ENCODE measurements at regions not wholly inside any gene's neighbourhood (a gene's known extent, or its start where the extent isn't known, plus 50 kb on each side); places are given as distances from the start of the nearest gene placed in this dataset.

- 69 to 74% (median 72%) methylated on average over 9 of the region's 9 CpGs for WGBS, 3 donors
- intact Hi-C loops (cut with DNase I) = no loop called here
- ATAC-seq (no peak), DNase-seq (no peak)
- Histone ChIP-seq H3K4me3 (no peak overlapping the region), H3K4me1 (no peaks in the 10 kb centered on the region), H3K9me3 (no peaks in the 10 kb centered on the region), H3K27ac (no peak overlapping the region), H3K27me3 (ENCODE audit: insufficient read depth in 3 of 3, low read length in 2 of 3) (no peaks in the 10 kb centered on the region), H3K36me3 (ENCODE audit: insufficient read depth in 1 of 2, low read depth in 1 of 2) (no peaks in the 10 kb centered on the region)
- TF ChIP-seq, protein P1, sequence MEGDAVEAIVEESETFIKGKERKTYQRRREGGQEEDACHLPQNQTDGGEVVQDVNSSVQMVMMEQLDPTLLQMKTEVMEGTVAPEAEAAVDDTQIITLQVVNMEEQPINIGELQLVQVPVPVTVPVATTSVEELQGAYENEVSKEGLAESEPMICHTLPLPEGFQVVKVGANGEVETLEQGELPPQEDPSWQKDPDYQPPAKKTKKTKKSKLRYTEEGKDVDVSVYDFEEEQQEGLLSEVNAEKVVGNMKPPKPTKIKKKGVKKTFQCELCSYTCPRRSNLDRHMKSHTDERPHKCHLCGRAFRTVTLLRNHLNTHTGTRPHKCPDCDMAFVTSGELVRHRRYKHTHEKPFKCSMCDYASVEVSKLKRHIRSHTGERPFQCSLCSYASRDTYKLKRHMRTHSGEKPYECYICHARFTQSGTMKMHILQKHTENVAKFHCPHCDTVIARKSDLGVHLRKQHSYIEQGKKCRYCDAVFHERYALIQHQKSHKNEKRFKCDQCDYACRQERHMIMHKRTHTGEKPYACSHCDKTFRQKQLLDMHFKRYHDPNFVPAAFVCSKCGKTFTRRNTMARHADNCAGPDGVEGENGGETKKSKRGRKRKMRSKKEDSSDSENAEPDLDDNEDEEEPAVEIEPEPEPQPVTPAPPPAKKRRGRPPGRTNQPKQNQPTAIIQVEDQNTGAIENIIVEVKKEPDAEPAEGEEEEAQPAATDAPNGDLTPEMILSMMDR (IDR thresholded peaks at IDR 0.05) = no peak
These were observed 548.6 kb upstream of the HS6ST1 start for GRCh38 chr2:128867311-128867710.

GRCh38 chr2:128867936-128868636 lies 549.4 kb upstream of the HS6ST1 start:
- ATAC-seq (peak in 1 of 4 donors; percentile 74), DNase-seq (no peak)
- Histone ChIP-seq H3K4me1 (no peaks in the 10 kb centered on the region), H3K4me3 (no peak overlapping the region), H3K27ac (no peak overlapping the region), H3K9me3 (no peaks in the 10 kb centered on the region), H3K36me3 (ENCODE audit: insufficient read depth in 1 of 2, low read depth in 1 of 2) (no peaks in the 10 kb centered on the region), H3K27me3 (ENCODE audit: insufficient read depth in 3 of 3, low read length in 2 of 3) (no peaks in the 10 kb centered on the region)
- 65 to 74% (median 73%) methylated on average over 7 of the region's 7 CpGs for WGBS, 3 donors
- intact Hi-C loops (cut with DNase I) = no loop called here
- TF ChIP-seq, protein P1 (IDR thresholded peaks at IDR 0.05) = no peak

- 81 to 82% (median 82%) methylated on average over 7 of the region's 7 CpGs for WGBS, 3 donors
- H3K9me3 ChIP-seq = no peaks in the 10 kb centered on the region
- ATAC-seq (peak in 1 of 4 donors; percentile 80), DNase-seq (no peak)
- H3K27ac ChIP-seq = no peak overlapping the region
- H3K27me3 ChIP-seq (ENCODE audit: insufficient read depth in 3 of 3, low read length in 2 of 3) = no peaks in the 10 kb centered on the region
- no peaks in the 10 kb centered on the region for H3K4me1 ChIP-seq
- H3K4me3 ChIP-seq = no peak overlapping the region
- TF ChIP-seq, protein P1 (IDR thresholded peaks at IDR 0.05) = no peak
- H3K36me3 ChIP-seq (ENCODE audit: insufficient read depth in 1 of 2, low read depth in 1 of 2) = no peaks in the 10 kb centered on the region
- intact Hi-C loops (cut with DNase I) = no loop called here
These were observed 550.3 kb upstream of the HS6ST1 start for GRCh38 chr2:128868686-128869551.

DNA sequence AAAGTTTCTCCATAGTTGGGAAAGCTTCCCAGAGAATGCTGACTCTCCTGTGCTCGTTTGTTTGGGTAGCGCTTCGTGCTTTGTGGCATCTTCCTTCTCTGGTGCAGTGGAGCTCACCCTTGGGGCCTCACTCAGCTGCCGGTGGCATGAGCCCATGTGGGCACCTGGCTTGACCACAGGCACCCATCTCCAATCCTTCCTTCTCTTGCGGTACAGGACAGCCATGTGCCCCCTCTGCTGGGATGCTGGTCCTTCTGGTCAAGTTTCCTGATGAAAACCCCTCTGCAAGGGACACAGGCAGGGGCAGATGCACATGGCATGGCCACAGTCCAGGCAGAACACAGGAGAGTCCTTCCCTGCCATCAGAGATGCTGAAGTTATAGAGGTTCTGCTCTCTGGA lies 555.9 kb upstream of the HS6ST1 start:
- intact Hi-C loops (cut with DNase I) = no loop called here
- DNase-seq = no peak
- Histone ChIP-seq H3K27me3 (ENCODE audit: insufficient read depth in 3 of 3, low read length in 2 of 3) (no peaks in the 10 kb centered on the region), H3K36me3 (ENCODE audit: insufficient read depth in 1 of 2, low read depth in 1 of 2) (no peaks in the 10 kb centered on the region), H3K9me3 (no peaks in the 10 kb centered on the region), H3K27ac (no peak overlapping the region), H3K4me1 (no peaks in the 10 kb centered on the region), H3K4me3 (no peak overlapping the region)
- TF ChIP-seq, protein P1 (IDR thresholded peaks at IDR 0.05) = no peak
- WGBS, 3 donors = 89 to 93% (median 90%) methylated on average over 5 of the region's 5 CpGs
- no peak for ATAC-seq

Data from psoas muscle (tissue), 7 donors.